ENCODE measurements at regions not wholly inside any gene's neighbourhood (a gene's known extent, or its start where the extent isn't known, plus 50 kb on each side); places are given as distances from the start of the nearest gene placed in this dataset.

- ATAC-seq (ENCODE audit: low FRiP score) (no peak), DNase-seq (ENCODE audit: low spot score) (no peak)
- TF ChIP-seq, protein P1, sequence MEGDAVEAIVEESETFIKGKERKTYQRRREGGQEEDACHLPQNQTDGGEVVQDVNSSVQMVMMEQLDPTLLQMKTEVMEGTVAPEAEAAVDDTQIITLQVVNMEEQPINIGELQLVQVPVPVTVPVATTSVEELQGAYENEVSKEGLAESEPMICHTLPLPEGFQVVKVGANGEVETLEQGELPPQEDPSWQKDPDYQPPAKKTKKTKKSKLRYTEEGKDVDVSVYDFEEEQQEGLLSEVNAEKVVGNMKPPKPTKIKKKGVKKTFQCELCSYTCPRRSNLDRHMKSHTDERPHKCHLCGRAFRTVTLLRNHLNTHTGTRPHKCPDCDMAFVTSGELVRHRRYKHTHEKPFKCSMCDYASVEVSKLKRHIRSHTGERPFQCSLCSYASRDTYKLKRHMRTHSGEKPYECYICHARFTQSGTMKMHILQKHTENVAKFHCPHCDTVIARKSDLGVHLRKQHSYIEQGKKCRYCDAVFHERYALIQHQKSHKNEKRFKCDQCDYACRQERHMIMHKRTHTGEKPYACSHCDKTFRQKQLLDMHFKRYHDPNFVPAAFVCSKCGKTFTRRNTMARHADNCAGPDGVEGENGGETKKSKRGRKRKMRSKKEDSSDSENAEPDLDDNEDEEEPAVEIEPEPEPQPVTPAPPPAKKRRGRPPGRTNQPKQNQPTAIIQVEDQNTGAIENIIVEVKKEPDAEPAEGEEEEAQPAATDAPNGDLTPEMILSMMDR (IDR thresholded peaks at IDR 0.05), result no peak
These were observed 230.9 kb upstream of the MOCS1 start for GRCh38 chr6:40165036-40165709.

- DNase-seq (ENCODE audit: low spot score), result no peak
- no peak for ATAC-seq (ENCODE audit: low FRiP score)
- TF ChIP-seq, protein P1 (IDR thresholded peaks at IDR 0.05), result no peak
These were observed 230.1 kb upstream of the MOCS1 start for GRCh38 chr6:40164345-40164755.

GRCh38 chr6:40163924-40164323 lies 229.7 kb upstream of the MOCS1 start:
- TF ChIP-seq, protein P1 (IDR thresholded peaks at IDR 0.05), result no peak
- DNase-seq (ENCODE audit: low spot score) (no peak), ATAC-seq (ENCODE audit: low FRiP score) (no peak)

- ATAC-seq (ENCODE audit: low FRiP score), result no peak
- TF ChIP-seq, protein P1 (IDR thresholded peaks at IDR 0.05), result no peak
- no peak for DNase-seq (ENCODE audit: low spot score)
These were observed 227.8 kb upstream of the MOCS1 start for GRCh38 chr6:40162074-40162473.

GRCh38 chr6:40160826-40161225 lies 226.6 kb upstream of the MOCS1 start:
- DNase-seq (ENCODE audit: low spot score), result no peak
- no peak for ATAC-seq (ENCODE audit: low FRiP score)
- TF ChIP-seq, protein P1 (IDR thresholded peaks at IDR 0.05), result no peak

DNA sequence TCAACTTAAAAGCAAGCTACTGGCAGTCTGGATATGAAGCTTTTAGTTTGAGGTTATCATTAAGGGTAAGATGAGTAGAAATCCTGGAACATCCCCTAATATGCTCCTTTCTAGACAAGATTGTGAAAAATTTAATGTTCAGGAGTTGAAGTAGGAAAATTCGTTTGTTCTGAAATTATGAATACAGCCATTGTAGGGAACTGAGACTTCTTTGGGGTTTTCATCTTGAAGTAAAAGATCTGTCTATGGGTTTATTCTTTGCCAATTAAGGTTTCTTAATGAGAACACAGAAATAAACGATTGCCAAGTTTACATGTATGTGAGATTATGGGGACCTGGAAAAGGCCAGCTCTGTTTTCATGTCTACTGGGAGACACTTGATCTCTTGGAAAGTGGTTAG lies 225.6 kb upstream of the MOCS1 start:
- ATAC-seq (ENCODE audit: low FRiP score) (no peak), DNase-seq (ENCODE audit: low spot score) (no peak)
- TF ChIP-seq, protein P1 (IDR thresholded peaks at IDR 0.05), result no peak

GRCh38 chr6:40152701-40153436 lies 218.6 kb upstream of the MOCS1 start:
- DNase-seq (ENCODE audit: low spot score) (no peak), ATAC-seq (ENCODE audit: low FRiP score) (no peak)
- TF ChIP-seq, protein P1 (IDR thresholded peaks at IDR 0.05), result no peak
